DOHH2 (cell line): ENCODE measurements at regions not wholly inside any gene's neighbourhood (a gene's known extent, or its start where the extent isn't known, plus 50 kb on each side); places are given as distances from the start of the nearest gene placed in this dataset.

Experiments used
- H3F3A ChIP-seq: fragments of 200-600 bp; sonication (generic), shearing (Covaris generic); 2 replicates; pipeline ENCODE4 v1.6.0; 2016; ENCODE audit warnings: antibody characterized with exemption, mild to moderate bottlenecking; ENCODE audit not compliant: control insufficient read depth, insufficient read depth
- H3K27ac ChIP-seq: fragments of 200-600 bp; sonication (generic); 2 replicates; pipeline ENCODE4 v1.5.1; 2014; ENCODE audit warnings: low read depth, mild to moderate bottlenecking, low read length, moderate library complexity
- H3K27me3 ChIP-seq: fragments of 200-600 bp; sonication (generic); 2 replicates; pipeline ENCODE4 v1.6.1; 2014; ENCODE audit warnings: mild to moderate bottlenecking, low read length, mixed read lengths; ENCODE audit not compliant: control insufficient read depth
- H3K36me3 ChIP-seq: fragments of 200-600 bp; sonication (generic); 2 replicates; pipeline ENCODE4 v1.6.1; 2014; ENCODE audit warnings: mild to moderate bottlenecking, low read length, moderate library complexity, mixed read lengths; ENCODE audit not compliant: control insufficient read depth
- H3K4me1 ChIP-seq: fragments of 200-600 bp; sonication (generic); 2 replicates; pipeline ENCODE4 v1.6.1; 2014; ENCODE audit warnings: mild to moderate bottlenecking, low read length, mixed read lengths; ENCODE audit not compliant: control insufficient read depth
- H3K4me2 ChIP-seq: fragments of 200-600 bp; sonication (generic); 2 replicates; pipeline ENCODE4 v1.6.0; 2014; ENCODE audit warnings: mild to moderate bottlenecking, low read length, moderate library complexity
- H3K4me3 ChIP-seq: fragments of 200-600 bp; sonication (generic); 2 replicates; pipeline ENCODE4 v1.5.1; 2014; ENCODE audit warnings: mild to moderate bottlenecking, low read length, mixed read lengths
- H3K79me2 ChIP-seq: fragments of 200-600 bp; sonication (generic); 2 replicates; pipeline ENCODE4 v1.6.1; 2014; ENCODE audit warnings: mild to moderate bottlenecking, low read length, mixed read lengths; ENCODE audit not compliant: control insufficient read depth
- H3K9me2 ChIP-seq: fragments of 200-600 bp; sonication (generic); replicated peaks from 2 replicates; pipeline ENCODE4 v1.6.1; 2014; ENCODE audit warnings: mild to moderate bottlenecking, low read length, mixed read lengths; ENCODE audit not compliant: control insufficient read depth
- H3K9me3 ChIP-seq: fragments of 200-600 bp; sonication (generic); 2 replicates; pipeline ENCODE4 v1.6.1; 2014; ENCODE audit warnings: antibody characterized with exemption, low read length, mixed read lengths; ENCODE audit not compliant: control insufficient read depth, insufficient read depth
- H4K20me1 ChIP-seq: fragments of 200-600 bp; sonication (generic); 2 replicates; pipeline ENCODE4 v1.6.0; 2014; ENCODE audit warnings: low read depth, mild to moderate bottlenecking, antibody characterized with exemption, low read length, moderate library complexity; ENCODE audit not compliant: control insufficient read depth, insufficient read depth
- EZH2phosphoT487 ChIP-seq: fragments of 200-600 bp; sonication (generic); IDR thresholded peaks from 2 replicates; pipeline ENCODE4 v1.6.1; 2017; ENCODE audit warnings: borderline replicate concordance, mild to moderate bottlenecking, antibody characterized with exemption, low read length, moderate library complexity, mixed read lengths
- TF ChIP-seq, protein P1 (sequence below): fragments of 200-600 bp; sonication (generic); IDR thresholded peaks from one replicate; pipeline ENCODE4 v1.5.1; 2014; ENCODE audit warnings: antibody characterized with exemption, mild to moderate bottlenecking, low read depth, low read length; ENCODE audit not compliant: poor library complexity, severe bottlenecking

DNA sequence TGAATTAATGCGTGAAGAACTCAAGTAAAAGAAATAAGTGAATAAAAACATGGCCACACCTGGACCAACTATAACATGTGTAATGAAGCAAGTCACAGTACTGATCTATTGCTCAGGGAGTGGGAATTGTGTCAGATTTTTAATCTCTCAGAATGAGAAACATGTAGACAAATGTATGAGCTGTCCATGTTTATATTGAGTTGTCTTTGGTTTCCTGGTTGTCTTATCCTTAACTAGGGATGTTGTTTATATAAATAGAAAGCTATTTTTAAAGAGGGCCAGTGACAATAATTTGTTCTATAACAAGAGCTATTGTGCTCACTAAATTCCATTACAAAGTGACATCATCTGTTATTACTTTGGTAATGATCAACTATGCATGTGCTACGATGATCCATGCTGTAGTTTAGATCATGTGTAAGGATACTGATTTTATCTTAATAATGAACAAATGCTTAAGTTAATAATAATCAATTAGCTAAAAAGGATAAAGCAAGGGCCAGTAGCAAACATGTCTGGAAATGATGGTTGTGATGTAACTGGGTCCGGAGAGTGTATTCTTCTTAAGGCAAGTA, 91.3 kb upstream of the RTL1 start:
- Histone ChIP-seq H3K9me3 (no peaks in the 10 kb centered on the region), H3K36me3 (no peaks in the 10 kb centered on the region), H3K9me2 (no peaks in the 10 kb centered on the region), H3K4me3 (no peak overlapping the region), H3K4me1 (no peaks in the 10 kb centered on the region), H3K27me3 (0 out of 2 replicates have a peak, but pooled peaks cover 2% of the 10 kb centered on the region), H3K79me2 (no peaks in the 10 kb centered on the region), H4K20me1 (no peaks in the 10 kb centered on the region), H3K27ac (no peak overlapping the region), H3F3A (no peaks in the 10 kb centered on the region), H3K4me2 (no peak overlapping the region)
- TF ChIP-seq EZH2phosphoT487, result no peak
- TF ChIP-seq, protein P1, sequence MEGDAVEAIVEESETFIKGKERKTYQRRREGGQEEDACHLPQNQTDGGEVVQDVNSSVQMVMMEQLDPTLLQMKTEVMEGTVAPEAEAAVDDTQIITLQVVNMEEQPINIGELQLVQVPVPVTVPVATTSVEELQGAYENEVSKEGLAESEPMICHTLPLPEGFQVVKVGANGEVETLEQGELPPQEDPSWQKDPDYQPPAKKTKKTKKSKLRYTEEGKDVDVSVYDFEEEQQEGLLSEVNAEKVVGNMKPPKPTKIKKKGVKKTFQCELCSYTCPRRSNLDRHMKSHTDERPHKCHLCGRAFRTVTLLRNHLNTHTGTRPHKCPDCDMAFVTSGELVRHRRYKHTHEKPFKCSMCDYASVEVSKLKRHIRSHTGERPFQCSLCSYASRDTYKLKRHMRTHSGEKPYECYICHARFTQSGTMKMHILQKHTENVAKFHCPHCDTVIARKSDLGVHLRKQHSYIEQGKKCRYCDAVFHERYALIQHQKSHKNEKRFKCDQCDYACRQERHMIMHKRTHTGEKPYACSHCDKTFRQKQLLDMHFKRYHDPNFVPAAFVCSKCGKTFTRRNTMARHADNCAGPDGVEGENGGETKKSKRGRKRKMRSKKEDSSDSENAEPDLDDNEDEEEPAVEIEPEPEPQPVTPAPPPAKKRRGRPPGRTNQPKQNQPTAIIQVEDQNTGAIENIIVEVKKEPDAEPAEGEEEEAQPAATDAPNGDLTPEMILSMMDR, result no peak

DNA sequence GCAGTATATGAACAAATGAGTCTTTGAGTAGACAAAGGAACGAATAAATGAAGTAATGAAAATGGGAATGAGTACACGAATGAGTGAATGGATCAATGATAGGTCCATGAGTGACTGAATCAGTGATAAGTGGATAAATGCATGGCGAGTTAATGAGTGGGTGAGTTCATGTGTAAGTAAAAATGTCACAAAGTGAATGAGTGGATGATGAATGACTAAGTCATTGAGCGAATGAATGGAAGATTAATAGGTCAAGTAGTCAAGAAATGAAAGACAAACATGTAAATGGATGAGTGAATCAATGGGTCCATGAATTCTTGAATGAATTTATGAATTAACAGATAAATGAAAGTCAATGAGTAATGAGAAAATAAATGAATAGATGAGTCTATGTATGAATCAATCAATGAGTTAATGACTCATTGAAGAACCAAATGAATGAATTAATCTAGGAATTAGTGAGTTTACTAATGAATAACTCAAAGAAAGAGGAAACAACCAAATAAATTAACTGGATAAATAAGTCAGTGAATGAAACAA, 97.3 kb upstream of the RTL1 start:
- Histone ChIP-seq H3K36me3 (no peaks in the 10 kb centered on the region), H3K4me2 (no peak overlapping the region), H3K9me2 (no peaks in the 10 kb centered on the region), H3K4me3 (no peak overlapping the region), H3K79me2 (no peaks in the 10 kb centered on the region), H3K27me3 (peaks cover 6% of the 10 kb centered on the region; the same call in 1 of the 2 replicates), H3K9me3 (no peaks in the 10 kb centered on the region), H3F3A (no peaks in the 10 kb centered on the region), H3K4me1 (no peaks in the 10 kb centered on the region), H3K27ac (no peak overlapping the region), H4K20me1 (no peaks in the 10 kb centered on the region)
- TF ChIP-seq EZH2phosphoT487, result no peak
- TF ChIP-seq, protein P1, result no peak

DNA sequence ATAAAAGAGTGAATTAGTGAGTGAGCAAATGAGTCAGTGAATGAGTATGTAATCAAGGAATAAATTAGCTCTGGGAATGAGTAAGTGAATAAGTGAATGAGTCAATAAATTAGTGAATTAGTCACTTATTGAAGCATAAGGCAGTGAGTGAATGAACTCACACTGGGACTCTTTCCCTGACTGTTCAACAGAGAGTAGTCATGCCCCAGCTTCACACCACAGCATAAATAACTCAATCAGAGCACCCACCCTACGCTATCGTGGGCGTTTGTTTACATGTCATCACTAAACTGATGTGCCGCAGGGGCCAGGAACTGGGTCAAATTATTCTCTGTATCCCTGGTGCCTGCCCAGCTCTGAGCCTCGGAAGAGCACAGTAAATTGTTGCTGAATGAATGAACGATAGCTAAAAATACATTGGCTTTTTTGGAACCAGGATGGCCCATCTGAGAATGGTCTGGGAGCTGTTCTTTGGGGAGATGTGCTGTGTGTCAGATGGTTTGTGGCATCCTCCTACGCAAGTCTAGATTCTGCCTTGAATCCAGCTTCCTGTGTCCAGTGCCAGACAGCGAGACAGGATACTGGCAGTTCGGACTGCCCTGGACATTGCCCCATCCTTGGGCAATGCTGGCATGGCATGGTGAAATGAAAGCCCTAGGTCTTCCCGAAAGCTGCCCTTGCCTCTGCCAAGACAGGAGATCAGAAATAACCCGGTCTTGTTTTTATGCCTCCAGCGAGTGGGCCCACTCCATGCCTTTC, 98.0 kb upstream of the RTL1 start:
- Histone ChIP-seq H3K4me3 (no peak overlapping the region), H3K4me2 (no peak overlapping the region), H3K9me2 (no peaks in the 10 kb centered on the region), H3K79me2 (no peaks in the 10 kb centered on the region), H3F3A (no peaks in the 10 kb centered on the region), H3K36me3 (no peaks in the 10 kb centered on the region), H3K4me1 (no peaks in the 10 kb centered on the region), H4K20me1 (no peaks in the 10 kb centered on the region), H3K9me3 (no peaks in the 10 kb centered on the region), H3K27me3 (peaks cover 6% of the 10 kb centered on the region; the same call in 1 of the 2 replicates), H3K27ac (no peak overlapping the region)
- TF ChIP-seq EZH2phosphoT487, result no peak
- TF ChIP-seq, protein P1, result no peak
